Sigmoid colon (tissue), 6 donors: ENCODE measurements at regions not wholly inside any gene's neighbourhood (a gene's known extent, or its start where the extent isn't known, plus 50 kb on each side); places are given as distances from the start of the nearest gene placed in this dataset.

Experiments used
- DNase-seq: peaks from one replicate; pipeline ENCODE4 v3.0.0-alpha.2; 2019
- H3K27ac ChIP-seq, 4 donors: fragments of 200-600 bp; sonication (generic); one replicate each; pipeline ENCODE4 v1.5.1; 2016 to 2019; ENCODE audit warnings: mild to moderate bottlenecking in 1 of 4
- H3K27me3 ChIP-seq, 3 donors: fragments of 200-600 bp; sonication (generic); one replicate each; pipeline ENCODE4 v1.5.1; 2019; ENCODE audit warnings: mild to moderate bottlenecking in 1 of 3
- H3K36me3 ChIP-seq, 4 donors: fragments of 200-600 bp; sonication (generic); one replicate each; pipeline ENCODE4 v1.5.1; 2016 to 2019
- H3K4me1 ChIP-seq, 4 donors: fragments of 200-600 bp; sonication (generic); one replicate each; pipeline ENCODE4 v1.5.1; 2017 to 2019
- H3K4me3 ChIP-seq, 4 donors: fragments of 200-600 bp; sonication (generic); one replicate each; pipeline ENCODE4 v1.5.1; 2017 to 2019; ENCODE audit warnings: mild to moderate bottlenecking in 2 of 4, moderate library complexity in 1 of 4
- H3K9me3 ChIP-seq, 4 donors: fragments of 200-600 bp in 3 of 4; sonication (generic) in 3 of 4; one replicate each; pipeline versions ENCODE4 v1.5.1 to v1.6.1; 2013 to 2019
- CTCF ChIP-seq, 4 experiments: fragments of 450-650 bp in 3 of 4; fragments of 200-600 bp in 1 of 4; IDR thresholded peaks; one replicate each; pipeline ENCODE4 v1.5.1; 2016 to 2019; ENCODE audit warnings: antibody characterized with exemption in 4 of 4, mild to moderate bottlenecking in 3 of 4, moderate library complexity in 2 of 4
- EP300 ChIP-seq, 4 donors: sonication (generic); formaldehyde crosslinking; IDR thresholded peaks; one replicate each; pipeline ENCODE4 v1.6.1; 2017; ENCODE audit warnings: antibody characterized with exemption in 4 of 4
- POLR2A ChIP-seq, 2 donors: fragments of 450-650 bp; IDR thresholded peaks; one replicate each; pipeline ENCODE4 v1.6.1; 2016; ENCODE audit warnings: antibody characterized with exemption in 2 of 2, mild to moderate bottlenecking in 2 of 2, moderate library complexity in 2 of 2
- POLR2AphosphoS5 ChIP-seq, 4 donors: sonication (generic); formaldehyde crosslinking; IDR thresholded peaks; one replicate each; pipeline ENCODE4 v1.6.1; 2017; ENCODE audit warnings: antibody characterized with exemption in 4 of 4
- WGBS, 2 donors: extraction: QIAGEN DNeasy Blood & Tissue Kit; methylation state at CpG; one replicate each; pipeline ENCODE4 v1.1.7; 2013; 5-methylcytosine and 5-hydroxymethylcytosine counted together
- intact Hi-C: fragments of 100-400 bp; cut with DNase I; formaldehyde crosslinking; loops from one replicate; pipeline ENCODE4 v1.15.1; 2023
- donor health status: healthy with polysubstance abuse.
- donor health status: healthy.

GRCh38 chr6:66149132-66149531 is 442.1 kb upstream of the EYS start:
- no peaks in the 10 kb centered on the region for H3K36me3 ChIP-seq
- no peaks in the 10 kb centered on the region for H3K4me1 ChIP-seq
- H3K27me3 ChIP-seq = no peaks in the 10 kb centered on the region
- H3K9me3 ChIP-seq = peaks cover 0 to 5% (median 0%) of the 10 kb centered on the region in 4 donors
- intact Hi-C loops = no loop called here
- H3K27ac ChIP-seq = no peak overlapping the region
- no peak overlapping the region for H3K4me3 ChIP-seq
- DNase-seq = no peak
- TF ChIP-seq EP300 (IDR thresholded peaks at IDR 0.05) (no peak), CTCF (IDR thresholded peaks at IDR 0.05) (no peak), POLR2A (IDR thresholded peaks at IDR 0.05) (no peak), POLR2AphosphoS5 (IDR thresholded peaks at IDR 0.05) (no peak)

GRCh38 chr6:66145867-66146266 is 438.8 kb upstream of the EYS start:
- intact Hi-C loops = no loop called here
- Histone ChIP-seq H3K36me3 (no peaks in the 10 kb centered on the region), H3K27me3 (no peaks in the 10 kb centered on the region), H3K4me3 (no peak overlapping the region), H3K9me3 (peaks cover 0 to 8% (median 0%) of the 10 kb centered on the region in 4 donors), H3K4me1 (no peaks in the 10 kb centered on the region), H3K27ac (no peak overlapping the region)
- 84 to 91% methylated on average over 8 of the region's 8 CpGs for WGBS, 2 donors
- TF ChIP-seq CTCF (IDR thresholded peaks at IDR 0.05) = no peak
- no peak for TF ChIP-seq POLR2A (IDR thresholded peaks at IDR 0.05)
- no peak for TF ChIP-seq POLR2AphosphoS5 (IDR thresholded peaks at IDR 0.05)
- TF ChIP-seq EP300 (IDR thresholded peaks at IDR 0.05) = no peak
- no peak for DNase-seq

GRCh38 chr6:66134021-66134420 is 427.0 kb upstream of the EYS start:
- no peaks in the 10 kb centered on the region for H3K27me3 ChIP-seq
- no peak overlapping the region for H3K27ac ChIP-seq
- H3K4me3 ChIP-seq = no peak overlapping the region
- TF ChIP-seq CTCF (IDR thresholded peaks at IDR 0.05) (no peak), EP300 (IDR thresholded peaks at IDR 0.05) (no peak), POLR2A (IDR thresholded peaks at IDR 0.05) (no peak), POLR2AphosphoS5 (IDR thresholded peaks at IDR 0.05) (no peak)
- no peaks in the 10 kb centered on the region for H3K36me3 ChIP-seq
- H3K4me1 ChIP-seq = no peaks in the 10 kb centered on the region
- no peak for DNase-seq
- 40 to 54% methylated on average over 2 of the region's 2 CpGs for WGBS, 2 donors
- H3K9me3 ChIP-seq = peaks cover 0 to 3% (median 1%) of the 10 kb centered on the region in 4 donors
- intact Hi-C loops = no loop called here

- 90 to 96% methylated on average over 1 of the region's 1 CpG for WGBS, 2 donors
Observed at GRCh38 chr6:66128656-66129055, 421.6 kb upstream of the EYS start.

GRCh38 chr6:66128243-66128642 is 421.2 kb upstream of the EYS start:
- Histone ChIP-seq H3K4me3 (no peak overlapping the region), H3K36me3 (no peaks in the 10 kb centered on the region), H3K9me3 (peaks cover 0 to 9% (median 0%) of the 10 kb centered on the region in 4 donors), H3K27me3 (no peaks in the 10 kb centered on the region), H3K27ac (no peak overlapping the region), H3K4me1 (no peaks in the 10 kb centered on the region)
- no peak for TF ChIP-seq POLR2AphosphoS5 (IDR thresholded peaks at IDR 0.05)
- no peak for TF ChIP-seq EP300 (IDR thresholded peaks at IDR 0.05)
- TF ChIP-seq CTCF (IDR thresholded peaks at IDR 0.05) = no peak
- no peak for TF ChIP-seq POLR2A (IDR thresholded peaks at IDR 0.05)
- intact Hi-C loops = no loop called here
- no peak for DNase-seq
- 48 to 63% methylated on average over 2 of the region's 2 CpGs for WGBS, 2 donors

More at GRCh38 chr6:66128656-66129055, 421.6 kb upstream of the EYS start:
- Histone ChIP-seq H3K36me3 (no peaks in the 10 kb centered on the region), H3K4me1 (no peaks in the 10 kb centered on the region), H3K27ac (no peak overlapping the region), H3K9me3 (peaks cover 0 to 9% (median 0%) of the 10 kb centered on the region in 4 donors), H3K27me3 (no peaks in the 10 kb centered on the region), H3K4me3 (no peak overlapping the region)
- intact Hi-C loops = no loop called here
- TF ChIP-seq POLR2A (IDR thresholded peaks at IDR 0.05) (no peak), EP300 (IDR thresholded peaks at IDR 0.05) (no peak)
- no peak for DNase-seq
